ENCODE measurements at regions not wholly inside any gene's neighbourhood (a gene's known extent, or its start where the extent isn't known, plus 50 kb on each side); places are given as distances from the start of the nearest gene placed in this dataset.

DNA sequence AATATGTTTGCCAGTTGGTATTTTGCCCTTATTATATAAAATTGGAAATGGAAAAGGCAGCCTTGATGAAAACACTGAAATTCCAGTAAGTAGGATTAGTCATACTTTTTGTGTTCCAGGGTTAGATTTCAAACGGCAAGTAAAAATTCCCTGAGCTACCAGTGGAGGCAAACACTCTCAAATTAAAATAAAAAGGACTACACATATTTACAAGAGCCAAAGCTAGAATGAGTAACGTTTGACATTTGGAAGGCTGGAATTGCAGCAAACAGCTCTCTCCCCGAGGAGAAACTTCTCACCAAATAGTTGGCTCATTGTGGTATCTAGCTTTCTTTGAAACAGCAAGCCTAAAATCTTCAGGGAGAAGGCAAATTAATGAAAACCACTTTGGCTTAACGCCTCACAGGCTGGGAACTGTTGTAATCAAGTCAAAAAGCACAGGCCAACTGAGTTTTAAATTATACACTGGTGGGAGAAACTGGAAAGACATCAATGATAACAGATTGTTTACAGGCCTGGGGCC, 288.4 kb downstream of the SNX13 start:
- H4K20me1 ChIP-seq (ENCODE audit: insufficient read depth, low read length), result no peaks in the 10 kb centered on the region
- no peaks in the 10 kb centered on the region for H3K79me2 ChIP-seq (ENCODE audit: low read length)
- H3K9me2 ChIP-seq (replicated peaks; ENCODE audit: insufficient read depth, low read length), result no peaks in the 10 kb centered on the region
- no peak overlapping the region for H3K9ac ChIP-seq (ENCODE audit: low read length)
- H3K4me2 ChIP-seq (ENCODE audit: low read depth, low read length), result no peak overlapping the region
- H3F3A ChIP-seq (ENCODE audit: insufficient read depth, low read length), result peaks cover 26% of the 10 kb centered on the region
- H2AFZ ChIP-seq (ENCODE audit: low read length), result no peak overlapping the region
- H3K36me3 ChIP-seq (replicated peaks; ENCODE audit: insufficient read depth, low read length), result no peaks in the 10 kb centered on the region
- H3K4me3 ChIP-seq (ENCODE audit: low read length), result no peak overlapping the region
- TF ChIP-seq EZH2phosphoT487 (IDR thresholded peaks at IDR 0.05; ENCODE audit: low read length), result no peak
- TF ChIP-seq, protein P1, sequence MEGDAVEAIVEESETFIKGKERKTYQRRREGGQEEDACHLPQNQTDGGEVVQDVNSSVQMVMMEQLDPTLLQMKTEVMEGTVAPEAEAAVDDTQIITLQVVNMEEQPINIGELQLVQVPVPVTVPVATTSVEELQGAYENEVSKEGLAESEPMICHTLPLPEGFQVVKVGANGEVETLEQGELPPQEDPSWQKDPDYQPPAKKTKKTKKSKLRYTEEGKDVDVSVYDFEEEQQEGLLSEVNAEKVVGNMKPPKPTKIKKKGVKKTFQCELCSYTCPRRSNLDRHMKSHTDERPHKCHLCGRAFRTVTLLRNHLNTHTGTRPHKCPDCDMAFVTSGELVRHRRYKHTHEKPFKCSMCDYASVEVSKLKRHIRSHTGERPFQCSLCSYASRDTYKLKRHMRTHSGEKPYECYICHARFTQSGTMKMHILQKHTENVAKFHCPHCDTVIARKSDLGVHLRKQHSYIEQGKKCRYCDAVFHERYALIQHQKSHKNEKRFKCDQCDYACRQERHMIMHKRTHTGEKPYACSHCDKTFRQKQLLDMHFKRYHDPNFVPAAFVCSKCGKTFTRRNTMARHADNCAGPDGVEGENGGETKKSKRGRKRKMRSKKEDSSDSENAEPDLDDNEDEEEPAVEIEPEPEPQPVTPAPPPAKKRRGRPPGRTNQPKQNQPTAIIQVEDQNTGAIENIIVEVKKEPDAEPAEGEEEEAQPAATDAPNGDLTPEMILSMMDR (IDR thresholded peaks at IDR 0.05; ENCODE audit: low read length), result no peak
- no peak for TF ChIP-seq EZH2 (optimal IDR thresholded peaks at IDR 0.05; ENCODE audit: low read depth, low read length)
- H3K27ac ChIP-seq (ENCODE audit: low read length), result no peak overlapping the region
- no peak for DNase-seq
- H3K27me3 ChIP-seq (replicated peaks; ENCODE audit: insufficient read depth, low read length), result no peaks in the 10 kb centered on the region
- H3K4me1 ChIP-seq (ENCODE audit: low read length), result peaks cover 46% of the 10 kb centered on the region
- no peaks in the 10 kb centered on the region for H3K9me3 ChIP-seq (replicated peaks; ENCODE audit: insufficient read depth, low read length)

DNA sequence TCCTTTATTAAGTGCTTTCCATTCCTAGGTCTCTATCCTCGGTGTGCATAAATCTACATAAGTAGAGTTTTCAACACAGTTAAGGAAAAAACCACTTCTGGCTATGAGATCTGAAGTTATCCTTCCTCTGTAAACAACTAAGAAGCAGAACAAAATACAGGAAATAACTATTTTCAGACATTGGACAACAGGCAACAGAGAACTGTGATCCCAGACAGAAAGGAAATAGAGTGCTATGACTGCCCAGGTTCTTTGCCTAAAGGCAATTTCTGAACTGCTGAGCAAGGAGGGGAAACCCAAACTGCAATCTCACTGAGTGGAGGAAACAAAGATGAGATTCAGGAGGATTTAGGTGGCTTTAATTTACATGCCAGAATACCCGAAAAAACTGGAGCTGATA, 285.4 kb downstream of the SNX13 start:
- H3K4me2 ChIP-seq (ENCODE audit: low read depth, low read length), result peak overlapping the region; percentile 79
- H4K20me1 ChIP-seq (ENCODE audit: insufficient read depth, low read length), result no peaks in the 10 kb centered on the region
- no peaks in the 10 kb centered on the region for H3K79me2 ChIP-seq (ENCODE audit: low read length)
- peaks cover 26% of the 10 kb centered on the region for H3F3A ChIP-seq (ENCODE audit: insufficient read depth, low read length)
- H3K4me3 ChIP-seq (ENCODE audit: low read length), result peak overlapping the region; percentile 30
- peak overlapping the region; percentile 83 for H3K27ac ChIP-seq (ENCODE audit: low read length)
- TF ChIP-seq, protein P1 (IDR thresholded peaks at IDR 0.05; ENCODE audit: low read length), result no peak
- TF ChIP-seq EZH2 (optimal IDR thresholded peaks at IDR 0.05; ENCODE audit: low read depth, low read length) (no peak), EZH2phosphoT487 (IDR thresholded peaks at IDR 0.05; ENCODE audit: low read length) (no peak)
- peak overlapping the region; percentile 30; the same call in 1 of the 2 replicates for H3K9ac ChIP-seq (ENCODE audit: low read length)
- H3K27me3 ChIP-seq (replicated peaks; ENCODE audit: insufficient read depth, low read length), result no peaks in the 10 kb centered on the region
- no peaks in the 10 kb centered on the region for H3K9me3 ChIP-seq (replicated peaks; ENCODE audit: insufficient read depth, low read length)
- H3K36me3 ChIP-seq (replicated peaks; ENCODE audit: insufficient read depth, low read length), result no peaks in the 10 kb centered on the region
- no peaks in the 10 kb centered on the region for H3K9me2 ChIP-seq (replicated peaks; ENCODE audit: insufficient read depth, low read length)
- peaks cover 40% of the 10 kb centered on the region for H3K4me1 ChIP-seq (ENCODE audit: low read length)
- DNase-seq, result peak; percentile 86
- H2AFZ ChIP-seq (ENCODE audit: low read length), result peak overlapping the region; percentile 32

DNA sequence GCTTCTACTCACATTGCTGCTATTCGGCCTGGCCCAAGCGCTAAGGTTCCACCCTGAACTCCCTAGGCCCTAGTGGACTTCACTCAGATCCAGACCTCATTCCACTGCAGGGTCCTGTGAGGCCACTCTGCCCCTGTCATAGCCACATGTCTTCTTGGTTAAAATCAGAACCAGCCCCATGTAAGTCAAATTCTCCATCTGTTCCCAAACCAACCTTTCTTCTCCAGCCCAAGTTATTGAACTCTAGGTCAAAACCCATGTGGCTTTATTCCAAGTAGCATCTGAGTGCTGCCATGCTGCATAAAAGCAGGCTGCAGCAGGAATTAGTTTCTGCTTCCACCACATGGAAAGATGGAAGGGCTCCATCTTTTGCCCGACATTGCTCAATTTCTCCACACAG, 281.2 kb downstream of the SNX13 start:
- H3K4me1 ChIP-seq (ENCODE audit: low read length), result peaks cover 29% of the 10 kb centered on the region
- no peaks in the 10 kb centered on the region for H4K20me1 ChIP-seq (ENCODE audit: insufficient read depth, low read length)
- no peak overlapping the region for H3K27ac ChIP-seq (ENCODE audit: low read length)
- H3K9me3 ChIP-seq (replicated peaks; ENCODE audit: insufficient read depth, low read length), result no peaks in the 10 kb centered on the region
- no peaks in the 10 kb centered on the region for H3K79me2 ChIP-seq (ENCODE audit: low read length)
- H3F3A ChIP-seq (ENCODE audit: insufficient read depth, low read length), result peaks cover 18% of the 10 kb centered on the region
- H3K4me3 ChIP-seq (ENCODE audit: low read length), result no peak overlapping the region
- no peak overlapping the region for H3K4me2 ChIP-seq (ENCODE audit: low read depth, low read length)
- no peak overlapping the region for H3K9ac ChIP-seq (ENCODE audit: low read length)
- no peak for TF ChIP-seq EZH2phosphoT487 (IDR thresholded peaks at IDR 0.05; ENCODE audit: low read length)
- no peak for TF ChIP-seq EZH2 (optimal IDR thresholded peaks at IDR 0.05; ENCODE audit: low read depth, low read length)
- TF ChIP-seq, protein P1 (IDR thresholded peaks at IDR 0.05; ENCODE audit: low read length), result no peak
- no peaks in the 10 kb centered on the region for H3K9me2 ChIP-seq (replicated peaks; ENCODE audit: insufficient read depth, low read length)
- H3K27me3 ChIP-seq (replicated peaks; ENCODE audit: insufficient read depth, low read length), result no peaks in the 10 kb centered on the region
- no peak for DNase-seq
- no peak overlapping the region for H2AFZ ChIP-seq (ENCODE audit: low read length)
- no peaks in the 10 kb centered on the region for H3K36me3 ChIP-seq (replicated peaks; ENCODE audit: insufficient read depth, low read length)

Data from MM.1S (cell line).